ENCODE measurements at regions not wholly inside any gene's neighbourhood (a gene's known extent, or its start where the extent isn't known, plus 50 kb on each side); places are given as distances from the start of the nearest gene placed in this dataset.

DNA sequence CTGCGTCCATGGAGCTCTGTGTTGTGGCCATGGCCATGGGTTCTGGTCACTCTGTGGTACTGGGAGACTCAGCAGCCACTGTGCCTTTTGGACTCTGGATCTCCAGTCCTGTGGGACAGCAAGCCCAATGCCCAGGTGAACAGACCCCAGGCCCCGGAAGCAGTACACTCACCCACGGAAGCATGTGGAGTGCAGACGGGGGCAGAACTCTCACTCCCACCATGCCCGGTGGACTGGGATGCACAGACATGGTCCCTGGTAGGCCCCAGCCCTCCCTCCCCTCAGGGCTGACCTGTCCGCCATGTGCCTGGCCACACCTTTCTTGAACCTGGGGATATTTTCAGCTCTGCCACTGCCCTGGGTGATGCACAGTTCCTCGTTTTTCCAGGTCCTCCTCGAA, 163.3 kb downstream of the URI1 start:
- no peak for TF ChIP-seq EZH2 (IDR thresholded peaks at IDR 0.05; ENCODE audit: borderline replicate concordance, insufficient read depth, low read depth, low read length, poor library complexity, severe bottlenecking)
- no peak for TF ChIP-seq CTCF (IDR thresholded peaks at IDR 0.05)
